ENCODE measurements at regions not wholly inside any gene's neighbourhood (a gene's known extent, or its start where the extent isn't known, plus 50 kb on each side); places are given as distances from the start of the nearest gene placed in this dataset.

- TF ChIP-seq, protein P1, sequence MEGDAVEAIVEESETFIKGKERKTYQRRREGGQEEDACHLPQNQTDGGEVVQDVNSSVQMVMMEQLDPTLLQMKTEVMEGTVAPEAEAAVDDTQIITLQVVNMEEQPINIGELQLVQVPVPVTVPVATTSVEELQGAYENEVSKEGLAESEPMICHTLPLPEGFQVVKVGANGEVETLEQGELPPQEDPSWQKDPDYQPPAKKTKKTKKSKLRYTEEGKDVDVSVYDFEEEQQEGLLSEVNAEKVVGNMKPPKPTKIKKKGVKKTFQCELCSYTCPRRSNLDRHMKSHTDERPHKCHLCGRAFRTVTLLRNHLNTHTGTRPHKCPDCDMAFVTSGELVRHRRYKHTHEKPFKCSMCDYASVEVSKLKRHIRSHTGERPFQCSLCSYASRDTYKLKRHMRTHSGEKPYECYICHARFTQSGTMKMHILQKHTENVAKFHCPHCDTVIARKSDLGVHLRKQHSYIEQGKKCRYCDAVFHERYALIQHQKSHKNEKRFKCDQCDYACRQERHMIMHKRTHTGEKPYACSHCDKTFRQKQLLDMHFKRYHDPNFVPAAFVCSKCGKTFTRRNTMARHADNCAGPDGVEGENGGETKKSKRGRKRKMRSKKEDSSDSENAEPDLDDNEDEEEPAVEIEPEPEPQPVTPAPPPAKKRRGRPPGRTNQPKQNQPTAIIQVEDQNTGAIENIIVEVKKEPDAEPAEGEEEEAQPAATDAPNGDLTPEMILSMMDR (IDR thresholded peaks at IDR 0.05) = no peak
- TF ChIP-seq ZFX (IDR thresholded peaks at IDR 0.05; ENCODE audit: borderline replicate concordance) = no peak
Measured at GRCh38 chr20:23192469-23192868, 106.3 kb upstream of the CD93 start.

Data from 22Rv1 (cell line).